ENCODE measurements at regions not wholly inside any gene's neighbourhood (a gene's known extent, or its start where the extent isn't known, plus 50 kb on each side); places are given as distances from the start of the nearest gene placed in this dataset.

DNA sequence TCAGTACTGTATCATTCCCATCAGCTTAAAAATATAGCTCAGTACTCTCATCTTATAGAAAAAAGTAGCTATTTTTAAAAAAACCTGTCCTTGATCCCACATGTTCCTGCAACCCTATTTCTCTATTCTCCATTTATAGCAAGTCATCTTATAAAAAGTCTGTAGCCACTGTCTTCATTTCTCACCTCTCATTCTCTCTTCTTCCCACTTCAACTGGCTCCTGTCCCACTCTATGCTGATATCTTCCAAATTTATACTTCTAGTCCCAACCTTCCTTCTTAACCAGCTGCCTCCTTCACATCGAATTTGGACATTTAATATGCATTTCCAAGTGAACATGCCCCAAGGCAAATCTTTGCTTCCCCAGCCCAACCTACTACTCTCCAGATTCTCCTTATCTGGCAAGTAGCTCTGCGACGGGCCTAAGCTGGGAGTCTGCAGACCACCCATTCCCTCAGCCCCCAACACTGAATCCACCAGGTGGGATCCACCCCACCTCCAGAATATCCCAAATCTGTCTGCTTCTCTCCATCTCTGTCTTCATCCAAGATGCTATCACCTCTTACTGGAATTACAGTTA, 52.0 kb upstream of the TANC2 start:
- Histone ChIP-seq H3K9me3 (ENCODE audit: control insufficient read depth in 2 of 2, insufficient read depth in 1 of 2, low read depth in 1 of 2, low read length in 1 of 2) (no peaks in the 10 kb centered on the region), H3K36me3 (ENCODE audit: control insufficient read depth in 2 of 2, insufficient read depth in 2 of 2, low read length in 1 of 2) (no peaks in the 10 kb centered on the region), H3K27me3 (ENCODE audit: control insufficient read depth in 1 of 2, insufficient read depth in 2 of 2, low read length in 2 of 2) (no peaks in the 10 kb centered on the region), H3K4me1 (ENCODE audit: control insufficient read depth in 2 of 2, insufficient read depth in 2 of 2, low read length in 1 of 2) (no peaks in the 10 kb centered on the region), H3K4me3 (ENCODE audit: low read depth in 1 of 2, low read length in 2 of 2) (no peak overlapping the region), H3K27ac (ENCODE audit: low read depth in 2 of 2, low read length in 1 of 2) (no peak overlapping the region)
- WGBS, 2 donors, result 80 to 85% methylated on average over 3 of the region's 3 CpGs

DNA sequence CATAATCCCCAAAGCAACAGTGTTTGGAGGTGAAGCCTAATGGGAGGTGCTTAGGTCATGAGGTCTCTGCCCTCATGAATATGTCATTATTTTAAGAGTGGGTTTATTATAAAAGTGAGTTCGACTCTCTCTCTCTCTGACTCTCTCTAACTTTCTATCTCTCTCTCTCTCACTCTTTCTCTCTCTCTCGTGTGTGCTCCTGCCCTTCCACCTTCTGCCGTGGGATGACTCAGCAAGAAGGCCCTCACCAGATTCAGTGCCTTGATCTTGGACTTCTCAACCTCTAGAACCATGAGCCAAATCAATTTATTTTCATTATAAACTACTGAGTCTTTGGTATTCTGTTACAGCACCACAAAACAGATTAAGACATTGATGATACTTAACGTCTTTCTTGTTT, 53.7 kb upstream of the TANC2 start:
- Histone ChIP-seq H3K27me3 (ENCODE audit: control insufficient read depth in 1 of 2, insufficient read depth in 2 of 2, low read length in 2 of 2) (no peaks in the 10 kb centered on the region), H3K36me3 (ENCODE audit: control insufficient read depth in 2 of 2, insufficient read depth in 2 of 2, low read length in 1 of 2) (no peaks in the 10 kb centered on the region), H3K4me1 (ENCODE audit: control insufficient read depth in 2 of 2, insufficient read depth in 2 of 2, low read length in 1 of 2) (no peaks in the 10 kb centered on the region), H3K27ac (ENCODE audit: low read depth in 2 of 2, low read length in 1 of 2) (no peak overlapping the region), H3K4me3 (ENCODE audit: low read depth in 1 of 2, low read length in 2 of 2) (no peak overlapping the region), H3K9me3 (ENCODE audit: control insufficient read depth in 2 of 2, insufficient read depth in 1 of 2, low read depth in 1 of 2, low read length in 1 of 2) (no peaks in the 10 kb centered on the region)
- WGBS, 2 donors, result 86 to 91% methylated on average over 4 of the region's 4 CpGs

DNA sequence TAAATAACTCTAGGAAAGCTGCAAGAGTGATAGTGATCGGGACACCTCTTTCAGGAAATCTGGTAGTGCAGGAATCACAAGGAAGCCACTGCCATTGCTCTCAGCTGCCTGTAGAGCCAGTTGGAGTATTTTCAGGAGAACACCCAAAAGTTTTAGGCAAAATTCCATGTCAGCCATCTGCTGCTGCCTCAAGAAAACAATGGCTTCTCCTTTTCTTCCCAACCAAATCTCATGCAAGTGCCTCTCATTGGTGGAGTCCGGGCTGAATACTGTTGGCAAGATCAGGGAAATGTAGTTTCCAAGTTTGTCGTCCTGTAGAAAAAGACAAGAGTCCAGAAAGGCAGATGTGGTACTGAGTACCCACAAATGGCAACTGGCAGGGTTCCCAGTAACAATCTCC, 54.9 kb upstream of the TANC2 start:
- no peaks in the 10 kb centered on the region for H3K9me3 ChIP-seq (ENCODE audit: control insufficient read depth in 2 of 2, insufficient read depth in 1 of 2, low read depth in 1 of 2, low read length in 1 of 2)
- H3K4me3 ChIP-seq (ENCODE audit: low read depth in 1 of 2, low read length in 2 of 2), result no peak overlapping the region
- no peaks in the 10 kb centered on the region for H3K4me1 ChIP-seq (ENCODE audit: control insufficient read depth in 2 of 2, insufficient read depth in 2 of 2, low read length in 1 of 2)
- no peaks in the 10 kb centered on the region for H3K27me3 ChIP-seq (ENCODE audit: control insufficient read depth in 1 of 2, insufficient read depth in 2 of 2, low read length in 2 of 2)
- H3K36me3 ChIP-seq (ENCODE audit: control insufficient read depth in 2 of 2, insufficient read depth in 2 of 2, low read length in 1 of 2), result no peaks in the 10 kb centered on the region
- 39 to 55% methylated on average over 3 of the region's 3 CpGs for WGBS, 2 donors
- no peak overlapping the region for H3K27ac ChIP-seq (ENCODE audit: low read depth in 2 of 2, low read length in 1 of 2)

DNA sequence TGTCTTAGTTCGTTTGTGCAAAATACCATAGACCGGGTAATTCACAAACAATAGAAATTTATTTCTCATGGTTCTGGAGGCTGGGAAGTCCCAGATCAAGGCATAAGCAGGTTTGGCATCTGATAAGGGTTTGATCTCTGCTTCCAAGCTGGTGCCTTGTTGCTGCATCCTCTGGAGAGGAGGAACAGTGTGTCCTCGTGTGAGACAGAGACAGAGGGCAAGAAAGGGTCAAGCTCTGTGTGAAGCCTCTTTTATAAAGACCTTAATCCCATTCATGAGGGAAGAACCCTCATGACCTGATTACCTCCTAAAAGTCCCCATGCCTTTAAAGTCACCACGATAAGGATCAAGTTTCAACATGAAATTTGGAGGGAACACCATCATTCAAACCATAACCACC, 55.8 kb upstream of the TANC2 start:
- no peak overlapping the region for H3K4me3 ChIP-seq (ENCODE audit: low read depth in 1 of 2, low read length in 2 of 2)
- no peaks in the 10 kb centered on the region for H3K27me3 ChIP-seq (ENCODE audit: control insufficient read depth in 1 of 2, insufficient read depth in 2 of 2, low read length in 2 of 2)
- no peaks in the 10 kb centered on the region for H3K36me3 ChIP-seq (ENCODE audit: control insufficient read depth in 2 of 2, insufficient read depth in 2 of 2, low read length in 1 of 2)
- no peak overlapping the region for H3K27ac ChIP-seq (ENCODE audit: low read depth in 2 of 2, low read length in 1 of 2)
- H3K4me1 ChIP-seq (ENCODE audit: control insufficient read depth in 2 of 2, insufficient read depth in 2 of 2, low read length in 1 of 2), result no peaks in the 10 kb centered on the region
- H3K9me3 ChIP-seq (ENCODE audit: control insufficient read depth in 2 of 2, insufficient read depth in 1 of 2, low read depth in 1 of 2, low read length in 1 of 2), result no peaks in the 10 kb centered on the region
- WGBS, 2 donors, result 61 to 67% methylated on average over 4 of the region's 4 CpGs

DNA sequence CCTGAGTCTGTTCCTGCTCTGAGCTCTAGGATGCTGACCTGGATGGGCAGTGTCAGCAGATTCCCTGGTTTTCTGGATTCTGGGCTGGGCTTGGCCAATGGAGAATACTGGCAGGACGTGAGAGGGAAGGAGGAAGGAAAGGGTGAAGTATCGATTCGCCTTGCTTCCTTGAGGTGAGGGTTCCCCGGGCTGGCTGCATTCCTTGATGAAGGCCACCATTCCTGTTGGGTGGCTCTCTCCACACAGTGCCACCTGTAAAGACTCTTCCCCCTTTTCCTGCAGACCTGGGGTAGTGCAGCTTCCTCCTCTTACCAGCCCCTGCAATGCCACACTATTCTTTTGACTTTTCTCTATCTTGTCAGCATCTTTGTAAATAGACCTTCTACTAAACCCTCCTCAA, 58.1 kb upstream of the TANC2 start:
- no peaks in the 10 kb centered on the region for H3K27me3 ChIP-seq (ENCODE audit: control insufficient read depth in 1 of 2, insufficient read depth in 2 of 2, low read length in 2 of 2)
- 73 to 77% methylated on average over 4 of the region's 4 CpGs for WGBS, 2 donors
- H3K9me3 ChIP-seq (ENCODE audit: control insufficient read depth in 2 of 2, insufficient read depth in 1 of 2, low read depth in 1 of 2, low read length in 1 of 2), result no peaks in the 10 kb centered on the region
- no peak overlapping the region for H3K27ac ChIP-seq (ENCODE audit: low read depth in 2 of 2, low read length in 1 of 2)
- no peaks in the 10 kb centered on the region for H3K4me1 ChIP-seq (ENCODE audit: control insufficient read depth in 2 of 2, insufficient read depth in 2 of 2, low read length in 1 of 2)
- no peaks in the 10 kb centered on the region for H3K36me3 ChIP-seq (ENCODE audit: control insufficient read depth in 2 of 2, insufficient read depth in 2 of 2, low read length in 1 of 2)
- no peak overlapping the region for H3K4me3 ChIP-seq (ENCODE audit: low read depth in 1 of 2, low read length in 2 of 2)

DNA sequence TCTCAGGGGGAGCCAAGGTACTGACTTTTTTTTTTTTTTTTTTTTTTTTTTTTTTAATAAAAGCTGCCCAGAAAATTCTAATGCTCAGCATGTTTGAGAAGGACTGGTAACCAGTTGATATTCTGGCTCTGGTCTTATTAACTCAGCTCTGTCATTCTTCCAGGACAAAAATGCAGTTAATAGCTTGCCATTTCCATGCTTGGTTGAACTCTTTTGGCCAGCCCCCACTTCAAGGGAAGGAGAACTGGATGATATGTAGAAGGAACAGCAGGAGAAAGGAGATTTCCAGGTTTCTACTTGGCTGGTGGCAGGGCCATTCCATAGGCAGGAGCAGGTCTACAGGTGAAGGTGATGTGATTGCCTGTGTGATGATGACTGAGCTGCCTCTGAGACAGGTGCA, 59.2 kb upstream of the TANC2 start:
- H3K36me3 ChIP-seq (ENCODE audit: control insufficient read depth in 2 of 2, insufficient read depth in 2 of 2, low read length in 1 of 2), result no peaks in the 10 kb centered on the region

DNA sequence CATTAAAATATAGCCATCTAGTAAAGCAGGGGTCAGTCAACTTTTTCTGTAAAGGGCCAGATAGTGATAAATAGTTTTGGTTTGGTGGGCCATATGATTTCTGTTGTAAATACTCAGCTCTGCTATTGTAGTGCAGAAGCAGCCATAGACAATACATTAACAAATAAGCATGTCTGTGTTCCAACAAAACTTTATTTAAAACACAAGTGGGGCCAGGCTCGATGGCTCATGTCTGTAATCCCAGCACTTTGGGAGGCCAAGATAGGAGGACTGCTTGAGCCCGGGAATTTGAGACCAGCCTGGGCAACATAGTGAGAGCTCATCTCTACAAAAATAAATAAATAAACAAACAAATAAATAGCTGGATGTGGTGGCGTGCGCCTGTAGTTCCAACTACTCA, 60.8 kb upstream of the TANC2 start:
- no peaks in the 10 kb centered on the region for H3K9me3 ChIP-seq (ENCODE audit: control insufficient read depth in 2 of 2, insufficient read depth in 1 of 2, low read depth in 1 of 2, low read length in 1 of 2)
- WGBS, 2 donors, result 82 to 83% methylated on average over 4 of the region's 4 CpGs

More for the DNA sequence above, 59.2 kb upstream of the TANC2 start:
- no peak overlapping the region for H3K27ac ChIP-seq (ENCODE audit: low read depth in 2 of 2, low read length in 1 of 2)
- H3K4me1 ChIP-seq (ENCODE audit: control insufficient read depth in 2 of 2, insufficient read depth in 2 of 2, low read length in 1 of 2), result no peaks in the 10 kb centered on the region
- H3K27me3 ChIP-seq (ENCODE audit: control insufficient read depth in 1 of 2, insufficient read depth in 2 of 2, low read length in 2 of 2), result no peaks in the 10 kb centered on the region
- no peaks in the 10 kb centered on the region for H3K9me3 ChIP-seq (ENCODE audit: control insufficient read depth in 2 of 2, insufficient read depth in 1 of 2, low read depth in 1 of 2, low read length in 1 of 2)
- no peak overlapping the region for H3K4me3 ChIP-seq (ENCODE audit: low read depth in 1 of 2, low read length in 2 of 2)

DNA sequence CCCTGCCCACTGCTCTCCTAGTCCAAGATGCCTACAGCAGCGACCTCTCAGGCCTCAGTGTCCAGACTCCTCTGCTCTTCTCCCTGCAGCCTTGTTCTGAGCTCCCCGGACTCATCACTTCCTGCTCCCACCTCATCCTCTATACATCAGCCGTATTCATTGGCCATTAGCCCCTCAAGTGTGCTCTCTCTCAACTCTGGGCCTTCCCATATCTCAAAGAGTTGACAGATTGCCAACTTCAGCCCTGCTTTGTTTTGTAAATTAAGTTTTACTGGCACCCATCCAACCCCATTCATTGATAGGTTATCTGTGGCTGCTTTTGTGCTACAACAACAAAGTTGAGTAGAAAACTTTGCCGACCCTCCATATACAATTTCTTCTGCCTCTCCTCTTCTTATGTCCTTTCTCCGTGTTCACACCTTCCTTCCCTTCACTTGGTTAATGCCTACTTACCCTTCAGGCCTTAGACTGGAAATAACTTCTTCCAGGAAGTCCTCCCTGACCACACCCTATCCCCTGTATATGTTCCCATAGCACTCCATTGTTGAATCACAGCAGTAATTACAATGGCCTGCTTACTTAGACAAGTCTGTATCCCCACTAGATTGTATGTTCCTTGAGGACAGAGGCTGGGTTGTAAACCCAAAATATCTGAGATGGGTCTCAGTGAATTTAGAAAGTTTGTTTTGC, 63.4 kb upstream of the TANC2 start:
- 70 to 76% methylated on average over 5 of the region's 5 CpGs for WGBS, 2 donors
- no peak overlapping the region for H3K4me3 ChIP-seq (ENCODE audit: low read depth in 1 of 2, low read length in 2 of 2)
- H3K27me3 ChIP-seq (ENCODE audit: control insufficient read depth in 1 of 2, insufficient read depth in 2 of 2, low read length in 2 of 2), result no peaks in the 10 kb centered on the region
- no peaks in the 10 kb centered on the region for H3K9me3 ChIP-seq (ENCODE audit: control insufficient read depth in 2 of 2, insufficient read depth in 1 of 2, low read depth in 1 of 2, low read length in 1 of 2)
- H3K27ac ChIP-seq (ENCODE audit: low read depth in 2 of 2, low read length in 1 of 2), result no peak overlapping the region
- H3K4me1 ChIP-seq (ENCODE audit: control insufficient read depth in 2 of 2, insufficient read depth in 2 of 2, low read length in 1 of 2), result peaks cover 0 to 2% of the 10 kb centered on the region in 2 donors
- H3K36me3 ChIP-seq (ENCODE audit: control insufficient read depth in 2 of 2, insufficient read depth in 2 of 2, low read length in 1 of 2), result no peaks in the 10 kb centered on the region

More for the DNA sequence above, 60.8 kb upstream of the TANC2 start:
- no peaks in the 10 kb centered on the region for H3K27me3 ChIP-seq (ENCODE audit: control insufficient read depth in 1 of 2, insufficient read depth in 2 of 2, low read length in 2 of 2)
- H3K27ac ChIP-seq (ENCODE audit: low read depth in 2 of 2, low read length in 1 of 2), result no peak overlapping the region
- H3K4me3 ChIP-seq (ENCODE audit: low read depth in 1 of 2, low read length in 2 of 2), result no peak overlapping the region
- H3K4me1 ChIP-seq (ENCODE audit: control insufficient read depth in 2 of 2, insufficient read depth in 2 of 2, low read length in 1 of 2), result no peaks in the 10 kb centered on the region
- no peaks in the 10 kb centered on the region for H3K36me3 ChIP-seq (ENCODE audit: control insufficient read depth in 2 of 2, insufficient read depth in 2 of 2, low read length in 1 of 2)

DNA sequence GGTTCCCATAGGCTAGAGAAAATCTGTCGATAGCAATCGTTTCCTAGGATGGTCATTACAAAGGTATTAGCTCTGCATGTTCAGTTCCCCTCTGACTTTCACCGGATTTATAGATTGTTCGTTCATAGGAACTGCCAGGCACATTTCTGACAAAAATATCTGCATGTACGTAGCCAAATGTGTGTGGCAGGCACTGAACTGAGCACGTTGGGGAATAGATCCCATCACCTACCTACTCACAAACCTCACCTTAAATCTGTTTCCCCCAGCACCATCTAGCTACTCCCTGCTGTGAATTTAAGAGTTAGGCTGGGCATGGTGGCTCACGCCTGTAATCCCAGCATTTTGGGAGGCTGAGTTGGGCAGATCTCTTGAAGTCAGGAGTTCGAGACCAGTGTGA, 64.5 kb upstream of the TANC2 start:
- WGBS, 2 donors, result 92 to 95% methylated on average over 8 of the region's 8 CpGs
- Histone ChIP-seq H3K36me3 (ENCODE audit: control insufficient read depth in 2 of 2, insufficient read depth in 2 of 2, low read length in 1 of 2) (no peaks in the 10 kb centered on the region), H3K27ac (ENCODE audit: low read depth in 2 of 2, low read length in 1 of 2) (no peak overlapping the region), H3K9me3 (ENCODE audit: control insufficient read depth in 2 of 2, insufficient read depth in 1 of 2, low read depth in 1 of 2, low read length in 1 of 2) (no peaks in the 10 kb centered on the region), H3K4me1 (ENCODE audit: control insufficient read depth in 2 of 2, insufficient read depth in 2 of 2, low read length in 1 of 2) (peaks cover 0 to 2% of the 10 kb centered on the region in 2 donors), H3K4me3 (ENCODE audit: low read depth in 1 of 2, low read length in 2 of 2) (no peak overlapping the region), H3K27me3 (ENCODE audit: control insufficient read depth in 1 of 2, insufficient read depth in 2 of 2, low read length in 2 of 2) (no peaks in the 10 kb centered on the region)

DNA sequence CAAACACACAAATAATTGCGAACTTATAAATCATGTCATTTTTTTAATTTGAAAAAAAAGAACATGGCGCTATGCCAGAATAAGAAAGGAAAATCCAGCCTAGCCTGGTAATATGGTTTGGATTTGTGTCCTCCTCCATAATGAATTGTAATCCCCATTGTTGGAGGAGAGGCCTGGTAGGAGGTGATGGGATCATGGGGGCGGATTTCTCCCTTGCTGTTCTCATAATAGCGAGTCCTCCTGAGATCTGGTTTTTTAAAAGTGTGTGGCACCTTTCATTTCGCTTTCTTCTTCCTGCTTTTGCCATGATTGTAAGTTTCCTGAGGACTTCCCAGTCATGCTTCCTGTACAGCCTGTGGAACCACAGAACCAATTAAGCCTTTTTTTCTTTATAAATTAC, 65.9 kb upstream of the TANC2 start:
- Histone ChIP-seq H3K4me1 (ENCODE audit: control insufficient read depth in 2 of 2, insufficient read depth in 2 of 2, low read length in 1 of 2) (peaks cover 0 to 2% of the 10 kb centered on the region in 2 donors), H3K27ac (ENCODE audit: low read depth in 2 of 2, low read length in 1 of 2) (no peak overlapping the region), H3K4me3 (ENCODE audit: low read depth in 1 of 2, low read length in 2 of 2) (no peak overlapping the region), H3K9me3 (ENCODE audit: control insufficient read depth in 2 of 2, insufficient read depth in 1 of 2, low read depth in 1 of 2, low read length in 1 of 2) (no peaks in the 10 kb centered on the region), H3K27me3 (ENCODE audit: control insufficient read depth in 1 of 2, insufficient read depth in 2 of 2, low read length in 2 of 2) (no peaks in the 10 kb centered on the region), H3K36me3 (ENCODE audit: control insufficient read depth in 2 of 2, insufficient read depth in 2 of 2, low read length in 1 of 2) (no peaks in the 10 kb centered on the region)
- 90 to 95% methylated on average over 5 of the region's 5 CpGs for WGBS, 2 donors
